Chondrocyte (in vitro differentiated cells): ENCODE measurements at regions not wholly inside any gene's neighbourhood (a gene's known extent, or its start where the extent isn't known, plus 50 kb on each side); places are given as distances from the start of the nearest gene placed in this dataset.

Source experiments
- DNase-seq: peaks from one replicate; pipeline ENCODE4 v3.0.0; 2021; ENCODE audit warnings: mixed read lengths, low spot score
- H3K27ac Mint-ChIP-seq: one replicate; pipeline ENCODE4 v1.8.0; 2021; ENCODE audit warnings: mild to moderate bottlenecking, moderate library complexity, mixed read lengths; ENCODE audit not compliant: unreplicated experiment
- H3K27me3 Mint-ChIP-seq: 2 replicates; pipeline ENCODE4 v1.8.0; 2021; ENCODE audit warnings: low read depth, mixed read lengths
- H3K36me3 Mint-ChIP-seq: 2 replicates; pipeline ENCODE4 v1.8.0; 2021; ENCODE audit warnings: low read depth, mixed read lengths
- H3K4me1 Mint-ChIP-seq: 2 replicates; pipeline ENCODE4 v1.8.0; 2021; ENCODE audit warnings: low read depth, mild to moderate bottlenecking, mixed read lengths
- H3K4me3 Mint-ChIP-seq: one replicate; pipeline ENCODE4 v1.8.0; 2021; ENCODE audit warnings: mild to moderate bottlenecking, moderate library complexity, mixed read lengths; ENCODE audit not compliant: unreplicated experiment
- H3K9me3 Mint-ChIP-seq: 2 replicates; pipeline ENCODE4 v1.8.0; 2021; ENCODE audit warnings: low read depth, mixed read lengths
- TF ChIP-seq, protein P1 (sequence below): fragments of 200-600 bp; sonication (generic); IDR thresholded peaks from 2 replicates; pipeline ENCODE4 v1.5.0; 2021; ENCODE audit warnings: antibody characterized with exemption, mild to moderate bottlenecking, moderate library complexity

GRCh38 chr9:116061546-116062205 lies 91.9 kb upstream of the PAPPA start:
- H3K27me3 Mint-ChIP-seq = no peaks in the 10 kb centered on the region
- H3K27ac Mint-ChIP-seq = no peak overlapping the region
- peaks cover 3% of the 10 kb centered on the region for H3K36me3 Mint-ChIP-seq

GRCh38 chr9:116062206-116062550 lies 91.4 kb upstream of the PAPPA start:
- H3K27ac Mint-ChIP-seq = no peak overlapping the region
- no peaks in the 10 kb centered on the region for H3K27me3 Mint-ChIP-seq
- peaks cover 2% of the 10 kb centered on the region for H3K9me3 Mint-ChIP-seq
- DNase-seq = no peak
- peaks cover 7% of the 10 kb centered on the region for H3K4me1 Mint-ChIP-seq
- H3K4me3 Mint-ChIP-seq = no peak overlapping the region
- TF ChIP-seq, protein P1, sequence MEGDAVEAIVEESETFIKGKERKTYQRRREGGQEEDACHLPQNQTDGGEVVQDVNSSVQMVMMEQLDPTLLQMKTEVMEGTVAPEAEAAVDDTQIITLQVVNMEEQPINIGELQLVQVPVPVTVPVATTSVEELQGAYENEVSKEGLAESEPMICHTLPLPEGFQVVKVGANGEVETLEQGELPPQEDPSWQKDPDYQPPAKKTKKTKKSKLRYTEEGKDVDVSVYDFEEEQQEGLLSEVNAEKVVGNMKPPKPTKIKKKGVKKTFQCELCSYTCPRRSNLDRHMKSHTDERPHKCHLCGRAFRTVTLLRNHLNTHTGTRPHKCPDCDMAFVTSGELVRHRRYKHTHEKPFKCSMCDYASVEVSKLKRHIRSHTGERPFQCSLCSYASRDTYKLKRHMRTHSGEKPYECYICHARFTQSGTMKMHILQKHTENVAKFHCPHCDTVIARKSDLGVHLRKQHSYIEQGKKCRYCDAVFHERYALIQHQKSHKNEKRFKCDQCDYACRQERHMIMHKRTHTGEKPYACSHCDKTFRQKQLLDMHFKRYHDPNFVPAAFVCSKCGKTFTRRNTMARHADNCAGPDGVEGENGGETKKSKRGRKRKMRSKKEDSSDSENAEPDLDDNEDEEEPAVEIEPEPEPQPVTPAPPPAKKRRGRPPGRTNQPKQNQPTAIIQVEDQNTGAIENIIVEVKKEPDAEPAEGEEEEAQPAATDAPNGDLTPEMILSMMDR = no peak
- peaks cover 3% of the 10 kb centered on the region for H3K36me3 Mint-ChIP-seq

More at GRCh38 chr9:116061546-116062205, 91.9 kb upstream of the PAPPA start:
- Mint-ChIP-seq H3K9me3 (peaks cover 2% of the 10 kb centered on the region), H3K4me3 (no peak overlapping the region), H3K4me1 (peaks cover 5% of the 10 kb centered on the region)
- TF ChIP-seq, protein P1 = no peak
- no peak for DNase-seq

GRCh38 chr9:116064970-116065369 lies 88.6 kb upstream of the PAPPA start:
- Mint-ChIP-seq H3K4me1 (peaks cover 2% of the 10 kb centered on the region), H3K27ac (no peak overlapping the region), H3K9me3 (peaks cover 2% of the 10 kb centered on the region), H3K27me3 (no peaks in the 10 kb centered on the region), H3K4me3 (no peak overlapping the region), H3K36me3 (peaks cover 3% of the 10 kb centered on the region)
- TF ChIP-seq, protein P1 = no peak
- DNase-seq = no peak

DNA sequence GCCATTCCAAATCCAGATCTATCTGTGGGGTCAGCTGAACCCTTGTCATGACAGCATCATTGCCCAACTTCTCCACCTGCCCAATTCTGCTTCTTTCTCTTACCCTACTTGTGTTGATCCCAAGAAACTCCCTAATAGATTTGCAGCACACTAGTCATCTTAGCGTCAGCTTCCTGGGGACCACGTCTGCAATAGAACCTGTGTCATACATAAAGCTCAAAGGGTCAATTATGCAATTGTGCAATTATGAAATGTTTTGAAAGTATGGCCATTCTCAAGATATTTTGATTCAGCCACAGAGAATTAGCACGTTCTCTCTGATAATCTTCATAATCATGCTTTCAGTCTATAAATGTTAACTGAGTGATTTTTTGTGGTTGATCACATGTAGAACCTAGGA lies 87.4 kb upstream of the PAPPA start:
- H3K36me3 Mint-ChIP-seq = peaks cover 3% of the 10 kb centered on the region
- TF ChIP-seq, protein P1 = no peak
- peaks cover 2% of the 10 kb centered on the region for H3K4me1 Mint-ChIP-seq
- no peak overlapping the region for H3K27ac Mint-ChIP-seq
- H3K4me3 Mint-ChIP-seq = no peak overlapping the region
- no peaks in the 10 kb centered on the region for H3K27me3 Mint-ChIP-seq
- no peak for DNase-seq
- peaks cover 2% of the 10 kb centered on the region for H3K9me3 Mint-ChIP-seq

DNA sequence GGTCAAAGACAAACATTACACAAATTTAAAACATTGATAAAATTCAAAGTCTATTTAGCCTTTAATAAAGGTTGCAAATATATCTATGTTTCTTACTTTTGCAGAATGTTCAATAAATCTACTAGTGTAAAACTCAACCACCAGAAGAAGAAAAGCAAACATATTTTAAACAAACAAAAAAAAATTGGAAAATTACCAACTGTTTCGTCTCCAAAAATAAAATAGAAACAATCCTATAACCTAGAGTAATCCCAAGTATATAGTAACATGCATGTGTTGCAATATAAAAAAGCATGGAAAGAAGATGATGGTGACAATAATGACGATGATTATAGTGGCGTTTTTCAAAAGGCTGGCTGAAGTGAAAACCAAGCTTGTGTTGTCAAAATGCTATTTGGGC lies 86.0 kb upstream of the PAPPA start:
- no peaks in the 10 kb centered on the region for H3K27me3 Mint-ChIP-seq
- H3K27ac Mint-ChIP-seq = no peak overlapping the region
- H3K36me3 Mint-ChIP-seq = peaks cover 3% of the 10 kb centered on the region
- H3K4me1 Mint-ChIP-seq = peaks cover 2% of the 10 kb centered on the region
- H3K9me3 Mint-ChIP-seq = peaks cover 2% of the 10 kb centered on the region
- DNase-seq = no peak
- no peak overlapping the region for H3K4me3 Mint-ChIP-seq
- TF ChIP-seq, protein P1 = no peak
